ENCODE measurements at regions not wholly inside any gene's neighbourhood (a gene's known extent, or its start where the extent isn't known, plus 50 kb on each side); places are given as distances from the start of the nearest gene placed in this dataset.

DNA sequence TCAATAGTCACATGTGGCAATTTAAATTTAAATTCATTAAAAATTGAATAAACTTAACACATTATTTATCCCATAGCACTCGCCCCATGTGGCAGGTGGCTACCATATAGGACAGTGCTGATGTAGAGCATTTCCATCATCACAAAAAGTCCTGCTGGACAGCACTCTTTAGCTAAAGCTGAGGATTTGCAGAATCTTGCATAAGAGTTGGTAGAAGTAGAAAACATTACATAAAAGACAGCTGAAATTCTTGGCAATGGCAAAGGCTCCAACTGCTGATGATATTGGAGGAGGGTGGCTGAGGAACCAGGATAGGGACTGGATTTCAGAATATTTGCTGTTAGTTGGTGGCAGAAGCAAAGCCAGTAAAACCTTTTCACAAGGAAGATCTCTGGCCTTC lies 230.7 kb upstream of the SATB1 start:
- no peak overlapping the region for H3K9ac ChIP-seq (ENCODE audit: low read depth in 1 of 2, low read length in 2 of 2)

DNA sequence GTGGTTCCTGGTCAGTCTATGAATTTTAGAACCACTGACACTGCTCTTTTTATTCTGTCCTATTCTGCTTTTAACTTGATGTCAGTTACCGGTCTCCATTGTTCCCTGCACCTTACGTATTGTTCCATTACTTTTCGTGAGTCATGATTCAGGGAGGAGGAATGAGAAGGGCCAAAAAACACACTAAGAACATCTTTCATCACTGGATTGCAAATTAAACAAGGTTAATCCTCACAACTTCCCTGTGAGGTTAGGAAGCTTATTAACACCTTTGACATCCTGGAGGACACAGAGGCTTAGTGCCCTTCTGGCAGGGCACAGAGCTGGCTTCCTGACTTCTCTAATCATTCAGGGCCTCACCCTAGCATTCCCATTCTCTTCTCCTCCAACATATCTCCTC lies 227.6 kb upstream of the SATB1 start:
- no peak for TF ChIP-seq SP1 (IDR thresholded peaks at IDR 0.05)
- TF ChIP-seq HNF4A (conservative IDR thresholded peaks at IDR 0.05) = no peak
- TF ChIP-seq, protein P1, sequence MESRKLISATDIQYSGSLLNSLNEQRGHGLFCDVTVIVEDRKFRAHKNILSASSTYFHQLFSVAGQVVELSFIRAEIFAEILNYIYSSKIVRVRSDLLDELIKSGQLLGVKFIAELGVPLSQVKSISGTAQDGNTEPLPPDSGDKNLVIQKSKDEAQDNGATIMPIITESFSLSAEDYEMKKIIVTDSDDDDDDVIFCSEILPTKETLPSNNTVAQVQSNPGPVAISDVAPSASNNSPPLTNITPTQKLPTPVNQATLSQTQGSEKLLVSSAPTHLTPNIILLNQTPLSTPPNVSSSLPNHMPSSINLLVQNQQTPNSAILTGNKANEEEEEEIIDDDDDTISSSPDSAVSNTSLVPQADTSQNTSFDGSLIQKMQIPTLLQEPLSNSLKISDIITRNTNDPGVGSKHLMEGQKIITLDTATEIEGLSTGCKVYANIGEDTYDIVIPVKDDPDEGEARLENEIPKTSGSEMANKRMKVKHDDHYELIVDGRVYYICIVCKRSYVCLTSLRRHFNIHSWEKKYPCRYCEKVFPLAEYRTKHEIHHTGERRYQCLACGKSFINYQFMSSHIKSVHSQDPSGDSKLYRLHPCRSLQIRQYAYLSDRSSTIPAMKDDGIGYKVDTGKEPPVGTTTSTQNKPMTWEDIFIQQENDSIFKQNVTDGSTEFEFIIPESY (IDR thresholded peaks at IDR 0.05) = no peak
- TF ChIP-seq TAF1 (conservative IDR thresholded peaks at IDR 0.05) = no peak
- no peak for TF ChIP-seq NR2F2 (IDR thresholded peaks at IDR 0.05)
- no peak for TF ChIP-seq RXRA (IDR thresholded peaks at IDR 0.05)
- TF ChIP-seq RAD21 (IDR thresholded peaks at IDR 0.05) = no peak
- TF ChIP-seq JUND (IDR thresholded peaks at IDR 0.05) = no peak
- no peak for TF ChIP-seq FOXA1 (IDR thresholded peaks at IDR 0.05)
- Histone ChIP-seq H3K9ac (ENCODE audit: low read depth in 1 of 2, low read length in 2 of 2) (no peak overlapping the region), H3K9me3 (ENCODE audit: control insufficient read depth in 4 of 4, low read length in 3 of 4) (no peaks in the 10 kb centered on the region), H3K27me3 (ENCODE audit: control insufficient read depth in 4 of 4, insufficient read depth in 4 of 4, low read length in 3 of 4) (no peaks in the 10 kb centered on the region), H3K27ac (ENCODE audit: low read depth in 1 of 2, low read length in 2 of 2) (no peak overlapping the region), H3K4me3 (ENCODE audit: low read depth in 1 of 3, low read length in 3 of 3) (no peak overlapping the region), H3K36me3 (ENCODE audit: control insufficient read depth in 4 of 4, insufficient read depth in 3 of 4, low read depth in 1 of 4, low read length in 3 of 4) (no peaks in the 10 kb centered on the region), H3K4me1 (ENCODE audit: control insufficient read depth in 4 of 4, insufficient read depth in 4 of 4, low read length in 3 of 4) (no peaks in the 10 kb centered on the region)
- 82% methylated on average over 3 of the region's 3 CpGs for WGBS
- DNase-seq (ENCODE audit: low spot score) = no peak

More for the DNA sequence above, 230.7 kb upstream of the SATB1 start:
- Histone ChIP-seq H3K27ac (ENCODE audit: low read depth in 1 of 2, low read length in 2 of 2) (no peak overlapping the region), H3K36me3 (ENCODE audit: control insufficient read depth in 4 of 4, insufficient read depth in 3 of 4, low read depth in 1 of 4, low read length in 3 of 4) (no peaks in the 10 kb centered on the region), H3K27me3 (ENCODE audit: control insufficient read depth in 4 of 4, insufficient read depth in 4 of 4, low read length in 3 of 4) (no peaks in the 10 kb centered on the region), H3K4me1 (ENCODE audit: control insufficient read depth in 4 of 4, insufficient read depth in 4 of 4, low read length in 3 of 4) (no peaks in the 10 kb centered on the region), H3K9me3 (ENCODE audit: control insufficient read depth in 4 of 4, low read length in 3 of 4) (no peaks in the 10 kb centered on the region), H3K4me3 (ENCODE audit: low read depth in 1 of 3, low read length in 3 of 3) (no peak overlapping the region)
- 73% methylated on average over 1 of the region's 1 CpG for WGBS
- TF ChIP-seq JUND (IDR thresholded peaks at IDR 0.05) = no peak
- TF ChIP-seq TAF1 (conservative IDR thresholded peaks at IDR 0.05) = no peak
- TF ChIP-seq, protein P2, sequence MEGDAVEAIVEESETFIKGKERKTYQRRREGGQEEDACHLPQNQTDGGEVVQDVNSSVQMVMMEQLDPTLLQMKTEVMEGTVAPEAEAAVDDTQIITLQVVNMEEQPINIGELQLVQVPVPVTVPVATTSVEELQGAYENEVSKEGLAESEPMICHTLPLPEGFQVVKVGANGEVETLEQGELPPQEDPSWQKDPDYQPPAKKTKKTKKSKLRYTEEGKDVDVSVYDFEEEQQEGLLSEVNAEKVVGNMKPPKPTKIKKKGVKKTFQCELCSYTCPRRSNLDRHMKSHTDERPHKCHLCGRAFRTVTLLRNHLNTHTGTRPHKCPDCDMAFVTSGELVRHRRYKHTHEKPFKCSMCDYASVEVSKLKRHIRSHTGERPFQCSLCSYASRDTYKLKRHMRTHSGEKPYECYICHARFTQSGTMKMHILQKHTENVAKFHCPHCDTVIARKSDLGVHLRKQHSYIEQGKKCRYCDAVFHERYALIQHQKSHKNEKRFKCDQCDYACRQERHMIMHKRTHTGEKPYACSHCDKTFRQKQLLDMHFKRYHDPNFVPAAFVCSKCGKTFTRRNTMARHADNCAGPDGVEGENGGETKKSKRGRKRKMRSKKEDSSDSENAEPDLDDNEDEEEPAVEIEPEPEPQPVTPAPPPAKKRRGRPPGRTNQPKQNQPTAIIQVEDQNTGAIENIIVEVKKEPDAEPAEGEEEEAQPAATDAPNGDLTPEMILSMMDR (IDR thresholded peaks at IDR 0.05; ENCODE audit: low read depth, low read length, missing input control) = no peak
- TF ChIP-seq, protein P3, sequence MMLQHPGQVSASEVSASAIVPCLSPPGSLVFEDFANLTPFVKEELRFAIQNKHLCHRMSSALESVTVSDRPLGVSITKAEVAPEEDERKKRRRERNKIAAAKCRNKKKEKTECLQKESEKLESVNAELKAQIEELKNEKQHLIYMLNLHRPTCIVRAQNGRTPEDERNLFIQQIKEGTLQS (IDR thresholded peaks at IDR 0.05) = no peak
- TF ChIP-seq, protein P4, sequence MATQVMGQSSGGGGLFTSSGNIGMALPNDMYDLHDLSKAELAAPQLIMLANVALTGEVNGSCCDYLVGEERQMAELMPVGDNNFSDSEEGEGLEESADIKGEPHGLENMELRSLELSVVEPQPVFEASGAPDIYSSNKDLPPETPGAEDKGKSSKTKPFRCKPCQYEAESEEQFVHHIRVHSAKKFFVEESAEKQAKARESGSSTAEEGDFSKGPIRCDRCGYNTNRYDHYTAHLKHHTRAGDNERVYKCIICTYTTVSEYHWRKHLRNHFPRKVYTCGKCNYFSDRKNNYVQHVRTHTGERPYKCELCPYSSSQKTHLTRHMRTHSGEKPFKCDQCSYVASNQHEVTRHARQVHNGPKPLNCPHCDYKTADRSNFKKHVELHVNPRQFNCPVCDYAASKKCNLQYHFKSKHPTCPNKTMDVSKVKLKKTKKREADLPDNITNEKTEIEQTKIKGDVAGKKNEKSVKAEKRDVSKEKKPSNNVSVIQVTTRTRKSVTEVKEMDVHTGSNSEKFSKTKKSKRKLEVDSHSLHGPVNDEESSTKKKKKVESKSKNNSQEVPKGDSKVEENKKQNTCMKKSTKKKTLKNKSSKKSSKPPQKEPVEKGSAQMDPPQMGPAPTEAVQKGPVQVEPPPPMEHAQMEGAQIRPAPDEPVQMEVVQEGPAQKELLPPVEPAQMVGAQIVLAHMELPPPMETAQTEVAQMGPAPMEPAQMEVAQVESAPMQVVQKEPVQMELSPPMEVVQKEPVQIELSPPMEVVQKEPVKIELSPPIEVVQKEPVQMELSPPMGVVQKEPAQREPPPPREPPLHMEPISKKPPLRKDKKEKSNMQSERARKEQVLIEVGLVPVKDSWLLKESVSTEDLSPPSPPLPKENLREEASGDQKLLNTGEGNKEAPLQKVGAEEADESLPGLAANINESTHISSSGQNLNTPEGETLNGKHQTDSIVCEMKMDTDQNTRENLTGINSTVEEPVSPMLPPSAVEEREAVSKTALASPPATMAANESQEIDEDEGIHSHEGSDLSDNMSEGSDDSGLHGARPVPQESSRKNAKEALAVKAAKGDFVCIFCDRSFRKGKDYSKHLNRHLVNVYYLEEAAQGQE (IDR thresholded peaks at IDR 0.05) = no peak
- TF ChIP-seq, protein P1 (IDR thresholded peaks at IDR 0.05) = no peak
- no peak for TF ChIP-seq HNF4A (conservative IDR thresholded peaks at IDR 0.05)
- TF ChIP-seq RXRA (IDR thresholded peaks at IDR 0.05) = no peak
- no peak for TF ChIP-seq EGR1 (IDR thresholded peaks at IDR 0.05; ENCODE audit: low read depth in 2 of 2)
- TF ChIP-seq GABPA (IDR thresholded peaks at IDR 0.05 in 1 of 2, conservative IDR thresholded peaks at IDR 0.05 in 1 of 2) = no peak
- TF ChIP-seq YY1 (IDR thresholded peaks at IDR 0.05) = no peak
- no peak for TF ChIP-seq SP1 (IDR thresholded peaks at IDR 0.05)
- no peak for TF ChIP-seq FOXA1 (IDR thresholded peaks at IDR 0.05)
- no peak for TF ChIP-seq RAD21 (IDR thresholded peaks at IDR 0.05)
- TF ChIP-seq HNF4G (IDR thresholded peaks at IDR 0.05) = no peak
- TF ChIP-seq, protein P5, sequence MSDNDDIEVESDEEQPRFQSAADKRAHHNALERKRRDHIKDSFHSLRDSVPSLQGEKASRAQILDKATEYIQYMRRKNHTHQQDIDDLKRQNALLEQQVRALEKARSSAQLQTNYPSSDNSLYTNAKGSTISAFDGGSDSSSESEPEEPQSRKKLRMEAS (IDR thresholded peaks at IDR 0.05) = no peak
- TF ChIP-seq NR2F2 (IDR thresholded peaks at IDR 0.05) = no peak
- TF ChIP-seq FOXA2 (IDR thresholded peaks at IDR 0.05) = no peak
- no peak for DNase-seq (ENCODE audit: low spot score)

Data from liver (tissue), 8 donors.